ENCODE measurements at regions not wholly inside any gene's neighbourhood (a gene's known extent, or its start where the extent isn't known, plus 50 kb on each side); places are given as distances from the start of the nearest gene placed in this dataset.

DNA sequence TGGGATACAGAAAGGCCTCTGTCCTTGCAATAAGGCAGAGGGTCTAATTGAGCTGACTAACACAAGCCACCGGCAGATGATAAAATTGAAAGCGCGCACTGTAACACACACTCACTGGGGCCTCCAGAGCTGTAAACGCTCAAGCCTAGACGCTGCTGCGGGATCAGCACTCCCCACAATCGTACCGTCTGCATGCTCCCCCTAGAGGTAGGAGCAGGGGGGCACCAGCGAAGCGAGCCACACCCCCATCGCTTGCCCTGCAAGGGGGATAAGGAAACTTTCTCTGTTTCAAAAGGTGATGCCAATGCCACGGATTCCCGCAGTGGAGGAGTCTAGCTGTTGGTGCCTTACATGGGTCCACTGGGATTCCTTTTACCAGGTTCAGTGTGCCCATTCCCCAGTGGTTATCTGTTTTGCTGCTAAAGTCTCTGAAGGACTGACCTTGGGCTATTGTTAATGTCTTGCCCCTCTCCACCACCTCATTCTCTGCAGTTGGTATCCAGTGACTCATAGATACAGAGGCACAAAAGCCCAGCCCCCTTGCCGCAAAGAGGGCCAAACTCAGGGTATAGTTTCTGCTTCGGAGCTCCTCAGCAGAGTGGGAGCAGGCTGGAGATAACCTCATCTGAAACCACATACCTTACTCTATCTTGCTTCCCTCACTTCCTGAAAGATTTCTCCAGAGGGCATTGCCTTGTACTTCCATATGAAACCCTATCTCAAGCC is 139.3 kb upstream of the KBTBD8 start:
- ATAC-seq: no peak
- intact Hi-C loops (cut with DNase I): no loop called here
- DNase-seq (ENCODE audit: missing footprints): no peak

DNA sequence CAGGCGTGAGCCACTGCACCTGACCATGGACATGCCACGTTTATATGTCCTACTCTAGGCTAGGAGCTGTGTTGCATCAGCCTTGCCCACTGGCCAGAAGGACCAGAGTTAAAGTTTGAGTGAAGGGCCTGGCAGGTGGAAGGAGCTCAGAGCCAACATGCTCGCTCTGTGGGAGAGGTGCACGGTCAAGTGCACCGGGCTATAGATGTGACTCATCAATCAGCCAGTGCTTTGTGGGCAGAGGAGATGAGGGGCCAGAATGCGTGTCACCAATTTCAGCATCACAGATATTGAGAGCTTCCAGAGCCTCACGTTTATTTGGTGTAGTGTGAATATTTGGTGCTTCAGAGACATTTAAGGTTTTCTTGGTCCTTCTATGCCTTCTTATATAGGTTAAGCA is 137.3 kb upstream of the KBTBD8 start:
- intact Hi-C loops (cut with DNase I): no loop called here
- DNase-seq (ENCODE audit: missing footprints): no peak
- ATAC-seq: no peak

DNA sequence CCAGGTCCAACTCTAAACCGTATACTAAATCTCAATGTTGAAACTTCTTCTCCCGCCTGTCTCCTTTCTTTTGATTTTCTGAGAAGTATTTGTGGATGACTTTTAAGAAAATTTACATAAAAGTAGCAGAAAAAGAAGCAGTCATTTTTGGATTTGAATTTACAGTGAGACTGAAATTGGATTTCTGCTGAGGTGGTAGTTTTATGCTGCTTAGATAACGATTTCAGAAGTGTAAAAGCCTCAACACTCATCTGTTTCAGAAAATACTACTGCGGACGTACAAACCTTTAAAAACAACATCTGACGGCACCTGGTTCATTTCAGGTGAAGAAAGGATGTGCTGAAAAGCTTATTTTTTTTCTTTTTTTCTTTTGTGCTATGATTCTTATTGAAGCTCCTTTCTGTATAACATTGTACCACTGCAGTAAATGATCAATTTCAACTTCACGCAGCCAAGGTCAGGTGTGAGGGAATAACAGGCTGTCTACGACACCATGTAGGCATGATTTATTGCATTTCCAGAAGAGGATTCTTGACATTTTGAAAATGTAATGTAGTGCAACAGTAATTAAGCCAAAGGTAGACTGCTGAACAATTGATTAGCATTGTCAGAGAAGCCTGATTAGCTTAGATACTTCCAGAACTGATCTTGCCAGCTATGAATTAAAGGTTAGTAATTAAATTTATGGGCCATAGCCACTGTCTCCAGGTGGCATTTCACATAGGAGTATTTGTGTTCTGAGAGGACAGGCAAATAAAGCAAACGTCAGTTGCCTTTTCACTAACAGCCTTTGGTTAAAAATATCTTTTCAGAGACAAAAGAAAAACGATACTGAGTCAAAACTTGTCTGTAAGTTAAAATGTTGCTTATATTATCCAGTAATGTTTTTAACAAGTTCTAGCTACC is 134.6 kb upstream of the KBTBD8 start:
- no peak for ATAC-seq
- DNase-seq (ENCODE audit: missing footprints): no peak
- intact Hi-C loops (cut with DNase I): no loop called here

DNA sequence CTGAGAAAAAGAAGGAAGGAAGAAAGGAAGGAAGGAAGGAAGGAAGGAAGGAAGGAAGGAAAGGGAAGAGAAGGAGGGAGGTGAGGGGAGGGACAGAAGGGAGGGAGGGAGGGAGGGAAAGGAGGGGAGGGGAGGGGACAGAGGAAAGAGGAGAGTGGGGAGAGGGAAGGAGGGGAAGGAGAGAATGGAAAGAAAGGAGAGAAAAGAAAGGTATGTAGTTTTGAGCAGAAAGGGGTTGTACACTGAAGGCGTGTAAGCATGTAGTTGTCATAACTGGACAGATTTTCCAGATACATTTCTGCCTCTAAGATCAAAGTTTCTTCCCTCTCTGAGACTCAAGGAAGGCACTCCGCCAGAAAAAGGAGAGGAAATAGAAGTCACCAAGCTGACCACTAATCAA is 113.4 kb upstream of the KBTBD8 start:
- intact Hi-C loops (cut with DNase I): no loop called here
- DNase-seq (ENCODE audit: missing footprints): no peak
- no peak for ATAC-seq

DNA sequence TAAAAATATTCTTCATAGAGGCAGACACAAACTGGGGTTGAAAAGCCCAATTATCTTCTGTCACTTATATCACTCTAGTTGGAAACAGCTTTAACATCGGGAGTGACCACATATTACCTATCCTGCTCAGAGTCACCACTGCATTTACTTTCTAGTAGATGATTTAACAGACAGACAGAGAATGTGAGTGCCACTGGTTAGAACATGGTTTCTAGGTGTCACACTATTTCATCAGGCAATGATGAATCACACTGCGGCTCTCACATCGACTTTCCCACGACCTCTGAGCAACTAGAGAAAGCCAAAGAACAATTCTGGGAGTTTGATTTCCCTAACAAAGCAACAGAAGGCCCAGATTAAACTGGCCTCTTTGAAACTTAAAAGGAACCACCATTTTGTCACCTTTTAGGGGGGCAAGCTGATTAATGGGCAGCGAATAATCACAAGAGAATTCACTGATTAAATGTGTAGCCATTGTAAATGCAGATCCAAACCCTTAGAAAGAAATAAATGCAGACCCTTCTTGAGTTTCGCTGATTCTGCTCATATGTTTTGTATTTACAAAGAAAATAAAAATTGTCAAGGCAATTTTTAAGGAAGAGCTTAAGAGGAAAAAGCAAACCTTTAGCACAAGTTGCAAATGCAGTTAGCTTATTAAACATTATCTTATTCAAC is 112.6 kb upstream of the KBTBD8 start:
- ATAC-seq (no peak), DNase-seq (ENCODE audit: missing footprints) (no peak)
- intact Hi-C loops (cut with DNase I): no loop called here

DNA sequence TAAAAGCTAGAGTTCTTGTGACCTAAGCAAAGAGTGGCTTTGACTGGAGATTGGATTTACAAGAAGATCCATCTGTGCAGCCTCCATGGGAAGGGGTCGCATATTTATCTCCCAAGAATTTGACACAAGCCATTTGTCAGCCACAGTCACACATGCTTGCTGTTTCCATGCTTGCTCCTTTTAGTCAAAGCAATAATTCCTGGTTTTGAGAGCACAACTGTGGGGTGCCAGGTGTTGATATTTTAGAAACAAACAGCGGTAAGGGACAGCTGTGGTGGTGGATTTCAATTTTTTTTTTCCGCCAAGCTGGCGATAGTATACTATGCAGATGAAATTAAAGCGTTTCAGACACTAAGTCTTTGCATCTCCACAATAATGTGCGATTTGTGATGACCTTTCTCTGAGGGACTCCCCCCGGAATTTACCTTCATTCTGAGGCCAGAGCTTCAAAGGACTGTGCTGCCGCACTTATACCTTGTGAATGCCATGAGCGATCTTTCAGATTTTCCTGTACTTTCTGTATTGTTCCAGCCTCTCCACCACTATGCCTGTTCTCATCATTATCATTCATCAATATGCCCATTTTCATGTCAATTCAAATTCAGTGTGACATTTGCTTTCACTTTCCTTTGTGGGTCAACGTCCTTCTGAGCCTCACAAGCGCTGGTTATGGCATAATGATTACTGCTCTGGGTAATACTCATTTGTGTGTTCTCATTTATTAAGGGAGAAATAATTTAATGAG is 108.2 kb upstream of the KBTBD8 start:
- intact Hi-C loops (cut with DNase I): no loop called here
- ATAC-seq (no peak), DNase-seq (ENCODE audit: missing footprints) (no peak)

DNA sequence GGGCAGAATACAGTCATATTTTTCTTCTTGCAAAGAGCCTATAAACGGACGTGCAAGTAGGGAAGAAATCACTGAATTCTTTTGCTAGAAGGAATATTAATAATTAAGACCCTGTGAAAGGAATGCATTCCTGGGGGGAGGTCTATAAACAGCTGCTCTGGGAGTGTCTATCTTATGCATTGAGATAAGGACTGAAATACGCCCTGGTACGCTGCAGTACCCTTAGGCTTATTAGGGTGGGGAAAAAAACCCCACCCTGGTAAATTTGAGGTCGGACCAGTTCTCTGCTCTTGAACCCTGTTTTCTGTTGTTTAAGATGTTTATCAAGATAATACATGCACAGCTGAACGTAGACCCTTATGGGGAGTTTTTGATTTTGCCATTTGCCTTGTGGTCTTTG is 100.0 kb upstream of the KBTBD8 start:
- DNase-seq (ENCODE audit: missing footprints) (no peak), ATAC-seq (no peak)
- intact Hi-C loops (cut with DNase I): no loop called here

DNA sequence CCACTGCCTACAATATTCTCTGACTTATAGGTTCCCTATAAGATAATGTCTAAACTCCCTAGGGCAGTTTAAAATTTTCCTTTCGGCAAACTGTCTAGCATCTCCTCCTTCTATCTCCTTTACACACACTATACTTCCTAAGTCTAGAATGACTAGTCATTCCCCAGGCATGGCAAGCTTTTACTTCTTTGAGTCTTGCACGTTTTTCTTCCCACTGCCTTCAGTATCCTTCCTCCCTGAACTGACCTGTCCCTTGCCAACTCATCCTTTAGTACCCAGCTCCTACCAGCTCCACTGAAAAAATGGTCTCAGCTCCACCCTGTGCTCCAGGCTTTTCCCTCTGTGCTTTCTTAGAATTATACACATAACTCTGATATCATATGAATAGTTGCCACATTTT is 93.8 kb upstream of the KBTBD8 start:
- ATAC-seq (no peak), DNase-seq (ENCODE audit: missing footprints) (no peak)
- intact Hi-C loops (cut with DNase I): no loop called here

DNA sequence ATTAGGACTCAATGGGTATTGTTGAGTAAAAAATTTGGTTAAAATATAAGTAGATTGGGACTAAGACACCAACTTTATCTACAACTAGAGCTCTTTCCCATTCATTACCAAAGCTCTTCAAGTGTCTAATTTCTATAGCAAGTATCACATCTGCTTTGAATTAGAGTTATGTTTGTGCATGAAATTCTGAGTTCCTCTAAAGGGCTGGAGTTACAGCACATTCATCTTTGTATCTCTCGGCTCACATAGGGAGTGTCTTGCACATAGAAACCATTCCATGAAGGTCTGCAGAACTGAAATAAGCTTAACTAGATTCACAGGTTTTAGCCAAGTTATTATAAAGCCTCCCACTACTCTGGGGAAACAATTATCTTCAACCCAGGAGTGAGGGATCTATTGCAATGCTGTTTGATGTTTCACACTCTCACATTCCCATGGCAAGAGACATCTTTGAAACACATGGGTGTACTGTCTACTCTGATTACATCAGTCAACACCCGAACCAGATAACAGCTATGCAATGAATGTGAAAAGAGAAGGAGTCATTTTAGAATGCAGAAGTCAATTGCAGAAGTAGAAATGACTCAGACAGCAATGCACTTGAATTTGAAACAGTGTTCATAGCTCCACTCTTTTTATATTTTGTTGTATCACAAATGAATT is 93.1 kb upstream of the KBTBD8 start:
- ATAC-seq (peak; percentile 56), DNase-seq (ENCODE audit: missing footprints) (no peak)
- intact Hi-C loops (cut with DNase I): no loop called here

DNA sequence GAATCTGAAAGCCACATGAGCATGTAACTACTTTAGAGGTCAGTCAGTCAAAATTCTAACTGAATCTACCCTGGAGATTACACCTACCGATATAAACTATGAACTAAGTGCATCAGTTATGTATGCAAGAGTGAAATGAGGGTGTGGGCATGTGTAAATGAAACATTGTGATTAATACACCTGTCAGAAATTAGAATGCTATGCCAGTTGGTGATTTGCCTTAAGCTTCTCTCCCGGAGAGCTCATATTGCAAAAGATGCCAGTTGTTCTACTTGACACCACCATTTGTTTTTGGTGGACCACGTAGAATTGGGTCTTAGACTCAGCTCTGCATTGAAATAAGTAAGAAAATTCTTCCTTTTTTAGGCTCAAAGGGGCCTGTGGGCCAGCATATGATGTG is 91.0 kb upstream of the KBTBD8 start:
- ATAC-seq (no peak), DNase-seq (ENCODE audit: missing footprints) (no peak)
- intact Hi-C loops (cut with DNase I): no loop called here

DNA sequence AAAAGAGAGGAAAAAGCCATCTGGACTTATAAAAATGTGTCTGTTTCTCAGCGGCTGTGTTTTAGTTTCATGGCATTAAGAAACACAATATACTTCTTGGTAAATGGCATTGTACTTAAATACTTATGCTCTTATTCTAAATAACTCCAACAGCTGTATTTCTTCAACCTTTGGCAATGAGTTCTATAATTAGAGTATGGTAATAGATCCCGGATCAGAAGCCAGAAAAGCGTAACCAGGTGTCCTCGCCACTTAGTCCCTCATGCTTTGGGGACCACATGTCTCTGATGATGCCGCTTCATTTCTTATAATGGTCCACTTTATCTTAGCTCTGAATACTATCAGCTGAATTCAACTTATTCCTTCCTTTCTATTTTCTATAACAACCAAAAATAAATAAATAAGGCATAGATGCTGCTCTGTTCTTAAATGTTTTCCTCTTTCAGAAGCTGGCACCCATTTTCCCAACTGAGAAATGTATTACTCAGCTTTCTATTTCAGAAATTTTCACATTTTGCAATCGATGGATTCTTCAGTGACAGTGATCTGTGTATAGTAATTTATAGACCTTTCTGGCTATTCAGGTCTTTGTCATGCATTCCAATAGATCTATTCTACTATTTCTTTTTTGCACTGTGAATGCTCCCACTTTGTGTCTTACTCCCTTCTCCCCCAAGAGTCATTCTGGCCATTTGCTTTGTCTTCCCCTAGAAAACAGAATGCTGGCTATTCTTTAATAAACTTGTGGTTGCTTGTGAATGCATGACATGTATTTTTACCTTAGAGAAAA is 87.6 kb upstream of the KBTBD8 start:
- DNase-seq (ENCODE audit: missing footprints) (no peak), ATAC-seq (no peak)
- intact Hi-C loops (cut with DNase I): no loop called here

DNA sequence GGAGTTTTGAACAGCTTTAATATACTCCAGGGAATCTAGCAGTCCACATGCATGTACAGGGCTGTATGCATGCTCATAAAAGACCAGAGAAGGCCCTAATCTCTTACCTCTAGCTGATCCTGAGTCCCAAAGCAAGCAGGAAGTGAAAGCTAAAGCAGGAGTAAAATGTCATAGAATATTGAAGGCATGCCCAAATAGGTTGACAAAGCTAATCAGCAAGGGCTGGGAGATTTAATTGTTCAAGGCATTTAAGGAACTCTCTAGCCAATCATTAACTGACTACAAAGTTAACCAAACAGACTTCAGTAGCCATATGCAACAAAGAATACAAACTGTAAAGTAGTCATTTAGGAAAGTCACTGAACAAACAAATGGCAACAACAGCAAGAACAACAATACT is 85.8 kb upstream of the KBTBD8 start:
- DNase-seq (ENCODE audit: missing footprints): no peak
- intact Hi-C loops (cut with DNase I): no loop called here
- no peak for ATAC-seq

DNA sequence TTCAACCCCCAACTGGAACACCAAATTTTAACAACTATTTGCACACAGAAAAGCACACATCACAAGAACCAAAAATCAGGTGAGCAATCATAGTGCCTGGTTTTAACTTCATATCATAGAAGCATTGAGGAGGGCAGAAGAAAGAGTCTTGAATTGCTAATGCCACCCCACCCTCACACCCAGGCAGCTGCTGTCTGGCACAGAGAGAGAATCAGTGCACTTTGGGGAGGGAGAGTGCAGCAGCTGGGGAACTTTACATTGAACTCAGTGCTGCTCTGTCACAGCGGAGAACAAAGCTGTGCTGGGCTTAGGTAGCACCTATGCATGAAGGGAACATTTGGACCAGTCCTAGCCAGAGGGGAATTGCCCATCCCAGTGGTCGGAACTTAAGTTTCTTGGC is 76.0 kb upstream of the KBTBD8 start:
- no peak for ATAC-seq
- no peak for DNase-seq (ENCODE audit: missing footprints)
- intact Hi-C loops (cut with DNase I): no loop called here

DNA sequence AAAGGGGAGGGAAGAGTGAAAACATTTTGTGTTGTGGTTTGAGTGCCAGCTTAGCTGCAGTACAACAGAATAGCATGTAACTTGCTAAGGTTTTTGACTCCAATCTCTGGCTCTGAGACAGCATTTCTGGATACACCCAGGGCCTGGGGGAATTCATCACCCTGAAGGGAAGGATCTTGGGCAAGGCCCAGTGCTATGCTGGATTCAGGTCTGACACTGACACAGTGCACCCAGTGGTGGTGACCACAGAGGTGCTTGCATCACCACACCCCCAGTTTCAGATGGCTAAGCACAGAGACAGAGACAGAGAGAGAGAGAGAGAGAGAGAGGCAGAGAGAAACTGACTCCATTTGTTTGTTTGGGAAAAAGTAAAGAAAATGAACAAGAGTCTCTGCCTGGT is 74.1 kb upstream of the KBTBD8 start:
- ATAC-seq (no peak), DNase-seq (ENCODE audit: missing footprints) (no peak)
- intact Hi-C loops (cut with DNase I): no loop called here

DNA sequence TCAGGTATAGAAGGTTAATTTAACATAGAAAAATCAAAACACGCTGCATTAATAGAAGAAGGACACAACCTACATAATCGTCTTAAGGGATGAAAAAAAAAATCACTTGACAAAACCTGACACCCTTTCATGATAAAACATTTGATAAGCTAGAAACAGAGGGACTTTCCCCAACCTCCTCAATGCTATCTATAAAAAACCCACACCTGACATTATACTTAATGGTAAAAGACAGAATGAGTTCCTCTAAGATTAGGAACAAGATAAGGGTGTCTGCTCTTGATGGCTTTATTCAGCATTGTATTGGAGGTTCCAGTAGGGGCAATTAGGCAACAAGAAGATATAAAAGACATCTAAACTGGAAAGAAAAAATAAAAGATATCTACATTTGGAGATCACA is 69.9 kb upstream of the KBTBD8 start:
- ATAC-seq: no peak
- intact Hi-C loops (cut with DNase I): no loop called here
- no peak for DNase-seq (ENCODE audit: missing footprints)

DNA sequence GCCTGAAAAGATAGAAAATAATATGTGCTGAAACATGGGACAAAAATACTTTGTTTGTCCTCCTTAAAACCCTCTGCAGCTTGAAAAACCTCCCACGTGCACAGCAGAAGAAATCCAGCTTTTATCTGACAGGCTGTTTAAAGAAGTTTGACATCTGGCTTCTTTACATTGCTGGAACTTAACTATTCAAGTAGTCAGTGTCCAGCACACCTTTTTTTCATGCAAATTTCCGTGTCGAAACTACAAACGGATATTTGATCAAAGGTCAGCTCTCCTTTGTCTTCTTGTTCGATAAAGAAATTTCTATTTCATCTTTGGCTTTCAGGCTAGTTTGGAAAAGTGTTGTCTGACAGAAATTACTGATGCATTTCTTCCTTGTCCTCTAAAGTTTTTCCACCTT is 66.8 kb upstream of the KBTBD8 start:
- DNase-seq (ENCODE audit: missing footprints): no peak
- intact Hi-C loops (cut with DNase I): loop anchor here (10.0 kb wide), 1 partner anchor 1954 kb away; no protein-coding TSS in a partner anchor
- no peak for ATAC-seq

DNA sequence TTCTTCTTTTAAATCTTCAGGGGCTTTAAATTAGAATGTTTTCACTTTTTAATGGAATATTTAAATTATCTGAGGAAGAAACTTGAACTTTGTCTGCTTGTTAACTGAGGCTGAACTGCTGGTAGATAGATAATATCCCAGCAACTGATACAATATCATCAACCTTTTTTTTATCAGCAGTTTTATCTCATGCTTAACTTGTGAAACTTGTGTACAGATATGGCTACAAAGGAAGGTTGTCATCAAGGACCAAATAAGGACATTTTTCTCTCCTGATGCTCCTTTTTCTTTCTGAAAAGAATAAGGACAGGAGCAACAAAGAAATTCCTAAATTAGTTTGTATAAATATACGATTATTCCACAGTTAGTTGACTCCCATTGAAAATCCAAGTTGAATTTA is 66.4 kb upstream of the KBTBD8 start:
- intact Hi-C loops (cut with DNase I): loop anchor here (10.0 kb wide), 1 partner anchor 1953 kb away; no protein-coding TSS in a partner anchor
- no peak for DNase-seq (ENCODE audit: missing footprints)
- ATAC-seq: no peak

DNA sequence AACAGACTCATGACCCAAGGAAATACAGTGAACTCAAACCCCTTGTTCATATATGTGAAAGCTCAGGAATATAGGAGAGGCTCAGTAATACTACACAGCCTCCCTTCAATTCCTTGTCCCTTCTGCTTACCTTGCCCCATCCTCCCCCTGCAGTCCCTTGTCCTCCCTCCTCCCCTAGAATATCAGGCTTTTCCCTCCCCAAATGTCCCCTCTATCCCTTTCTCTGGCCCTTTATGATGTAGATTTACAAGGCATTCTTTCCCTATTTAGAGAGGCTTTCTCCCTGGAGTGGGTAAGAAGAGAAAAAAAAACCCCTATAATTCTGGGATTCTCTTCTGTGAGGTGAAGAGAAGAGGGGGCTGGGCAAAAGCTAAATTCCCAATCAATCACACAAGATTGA is 64.9 kb upstream of the KBTBD8 start:
- intact Hi-C loops (cut with DNase I): loop anchor here (10.0 kb wide), 1 partner anchor 1952 kb away; no protein-coding TSS in a partner anchor
- DNase-seq (ENCODE audit: missing footprints): no peak
- no peak for ATAC-seq

Measured in Right ventricle myocardium inferior (tissue), 1 donor.